HEK293 (cell line): ENCODE measurements at regions not wholly inside any gene's neighbourhood (a gene's known extent, or its start where the extent isn't known, plus 50 kb on each side); places are given as distances from the start of the nearest gene placed in this dataset.
A peak's percentile ranks its signal among the peaks of the same experiment; 100 is the strongest.
"Not testable (repeated sequence)": the region's sequence is repeated elsewhere in the genome, so short reads cannot be mapped to it uniquely, and the experiment has no call there.

Experiments used
- CTCF ChIA-PET: fragments of 350-600 bp; formaldehyde crosslinking; extraction: SDS; loops from one replicate; lab custom pipeline; 2021; ENCODE audit warnings: antibody characterized with exemption; lab: Yijun Ruan, JAX
- POLR2A ChIA-PET: fragments of 300-600 bp; formaldehyde crosslinking; extraction: SDS; loops from one replicate; lab custom pipeline; 2020; ENCODE audit warnings: antibody characterized with exemption, inconsistent platforms; lab: Yijun Ruan, JAX
- H3K27ac ChIP-seq: fragments of 200-500 bp; sonication (Bioruptor generic); 2 replicates; pipeline ENCODE4 v1.5.1; 2014; ENCODE audit warnings: low read depth, low read length, control low read depth, inconsistent platforms; ENCODE audit errors: extremely low read depth
- H3K36me3 ChIP-seq, 2 experiments: fragments of 200-500 bp in 1 of 2; sonication (Bioruptor generic) in 1 of 2; 1 replicate in 1 of 2; 2 replicates in 1 of 2; pipeline ENCODE4 v1.5.1; 2014 to 2017; ENCODE audit warnings: inconsistent platforms in 2 of 2, low read length in 2 of 2; ENCODE audit not compliant: control insufficient read depth in 2 of 2, insufficient read depth in 1 of 2
- H3K4me1 ChIP-seq: fragments of 200-500 bp; sonication (Bioruptor generic); 2 replicates; pipeline ENCODE4 v1.5.1; 2014; ENCODE audit warnings: mild to moderate bottlenecking, low read length, inconsistent platforms; ENCODE audit not compliant: control insufficient read depth, insufficient read depth
- H3K4me3 ChIP-seq: 2 replicates; pipeline ENCODE4 v1.5.1; 2011; ENCODE audit warnings: low read depth, mild to moderate bottlenecking, control low read depth, low read length, moderate library complexity
- H3K9me3 ChIP-seq: fragments of 200-500 bp; sonication (Bioruptor generic); 2 replicates; pipeline ENCODE4 v1.5.1; 2014; ENCODE audit warnings: low read depth, low read length, inconsistent platforms; ENCODE audit not compliant: control insufficient read depth, insufficient read depth
- FEZF1 ChIP-seq: fragments of 450-650 bp; formaldehyde crosslinking; IDR thresholded peaks from 2 replicates; pipeline ENCODE4 v1.5.1; 2016; ENCODE audit warnings: missing biosample characterization, missing genetic modification characterization
- HOXC10 ChIP-seq: sonication (generic); formaldehyde crosslinking; IDR thresholded peaks from 2 replicates; pipeline ENCODE4 v1.8.1; 2023; ENCODE audit warnings: mild to moderate bottlenecking, missing genetic modification reagents
- HOXD13 ChIP-seq: sonication (generic); formaldehyde crosslinking; IDR thresholded peaks from 2 replicates; pipeline ENCODE4 v1.8.0; 2022; ENCODE audit warnings: missing genetic modification reagents, borderline replicate concordance
- KLF1 ChIP-seq: fragments of 450-650 bp; formaldehyde crosslinking; IDR thresholded peaks from 2 replicates; pipeline ENCODE4 v1.5.1; 2016; ENCODE audit warnings: missing biosample characterization, missing genetic modification characterization
- KLF10 ChIP-seq: fragments of 450-650 bp; IDR thresholded peaks from 2 replicates; pipeline ENCODE4 v1.5.1; 2018; ENCODE audit warnings: missing biosample characterization, mild to moderate bottlenecking, missing genetic modification characterization
- KLF7 ChIP-seq: fragments of 450-650 bp; formaldehyde crosslinking; IDR thresholded peaks from 2 replicates; pipeline ENCODE4 v1.5.1; 2016; ENCODE audit warnings: missing biosample characterization, missing genetic modification characterization, borderline replicate concordance
- SP3 ChIP-seq: fragments of 450-650 bp; formaldehyde crosslinking; IDR thresholded peaks from 2 replicates; pipeline ENCODE4 v1.5.1; 2016; ENCODE audit warnings: missing biosample characterization, missing genetic modification characterization
- ZBTB20 ChIP-seq: fragments of 450-650 bp; formaldehyde crosslinking; IDR thresholded peaks from 2 replicates; pipeline ENCODE4 v1.5.1; 2016; ENCODE audit warnings: missing biosample characterization, missing genetic modification characterization
- ZBTB48 ChIP-seq: fragments of 450-650 bp; formaldehyde crosslinking; IDR thresholded peaks from 2 replicates; pipeline ENCODE4 v1.5.1; 2016; ENCODE audit warnings: missing biosample characterization, missing genetic modification characterization
- ZFP37 ChIP-seq: fragments of 450-650 bp; formaldehyde crosslinking; IDR thresholded peaks from 2 replicates; pipeline ENCODE4 v1.5.1; 2016; ENCODE audit warnings: missing biosample characterization, missing genetic modification characterization
- ZNF146 ChIP-seq: fragments of 450-650 bp; formaldehyde crosslinking; IDR thresholded peaks from 2 replicates; pipeline ENCODE4 v1.5.1; 2016; ENCODE audit warnings: missing biosample characterization, missing genetic modification characterization
- ZNF23 ChIP-seq: fragments of 450-650 bp; formaldehyde crosslinking; IDR thresholded peaks from 2 replicates; pipeline ENCODE4 v1.5.1; 2016; ENCODE audit warnings: missing biosample characterization, missing genetic modification characterization, borderline replicate concordance
- ZNF391 ChIP-seq: fragments of 450-650 bp; formaldehyde crosslinking; IDR thresholded peaks from 2 replicates; pipeline ENCODE4 v1.5.1; 2016; ENCODE audit warnings: low read depth, missing biosample characterization, missing genetic modification characterization, borderline replicate concordance
- ZNF521 ChIP-seq: fragments of 450-650 bp; formaldehyde crosslinking; IDR thresholded peaks from 2 replicates; pipeline ENCODE4 v1.5.1; 2017; ENCODE audit warnings: missing biosample characterization, mild to moderate bottlenecking, missing genetic modification characterization
- ZNF596 ChIP-seq: fragments of 450-650 bp; IDR thresholded peaks from 2 replicates; pipeline ENCODE4 v1.5.0; 2018; ENCODE audit warnings: missing biosample characterization, mild to moderate bottlenecking, missing genetic modification characterization, moderate library complexity
- ZNF658 ChIP-seq: fragments of 450-650 bp; formaldehyde crosslinking; IDR thresholded peaks from 2 replicates; pipeline ENCODE4; 2016; ENCODE audit warnings: missing biosample characterization, missing genetic modification characterization
- ZNF707 ChIP-seq: fragments of 450-650 bp; formaldehyde crosslinking; IDR thresholded peaks from 2 replicates; pipeline ENCODE4 v1.5.1; 2016; ENCODE audit warnings: missing biosample characterization, missing genetic modification characterization
- ZNF768 ChIP-seq: fragments of 450-650 bp; formaldehyde crosslinking; IDR thresholded peaks from 2 replicates; pipeline ENCODE4 v1.5.1; 2018; ENCODE audit warnings: missing biosample characterization, mild to moderate bottlenecking, missing genetic modification characterization
- ZNF843 ChIP-seq: fragments of 450-650 bp; formaldehyde crosslinking; IDR thresholded peaks from 2 replicates; pipeline ENCODE4 v1.5.1; 2016; ENCODE audit warnings: missing biosample characterization, missing genetic modification characterization
- TF ChIP-seq, protein P1 (sequence below): fragments of 450-650 bp; formaldehyde crosslinking; IDR thresholded peaks from 2 replicates; pipeline ENCODE4 v1.5.1; 2016; ENCODE audit warnings: missing biosample characterization, missing genetic modification characterization
- TF ChIP-seq, protein P2 (sequence below): fragments of 450-650 bp; formaldehyde crosslinking; IDR thresholded peaks from 2 replicates; pipeline ENCODE4 v1.5.1; 2016; ENCODE audit warnings: missing biosample characterization, missing genetic modification characterization
- TF ChIP-seq, protein P3 (sequence below): fragments of 450-650 bp; formaldehyde crosslinking; IDR thresholded peaks from 2 replicates; pipeline ENCODE4 v1.5.1; 2017; ENCODE audit warnings: missing biosample characterization, missing genetic modification characterization
- TF ChIP-seq, protein P4 (sequence below): fragments of 450-650 bp; formaldehyde crosslinking; IDR thresholded peaks from 2 replicates; pipeline ENCODE4 v1.5.1; 2017; ENCODE audit warnings: missing biosample characterization, missing genetic modification characterization
- TF ChIP-seq, protein P5 (sequence below): fragments of 450-650 bp; formaldehyde crosslinking; IDR thresholded peaks from 2 replicates; pipeline ENCODE4 v1.5.1; 2017; ENCODE audit warnings: missing biosample characterization, mild to moderate bottlenecking, missing genetic modification characterization, moderate library complexity
- TF ChIP-seq, protein P6 (sequence below): fragments of 450-650 bp; formaldehyde crosslinking; IDR thresholded peaks from 2 replicates; pipeline ENCODE4 v1.5.1; 2016; ENCODE audit warnings: missing biosample characterization, missing genetic modification characterization

DNA sequence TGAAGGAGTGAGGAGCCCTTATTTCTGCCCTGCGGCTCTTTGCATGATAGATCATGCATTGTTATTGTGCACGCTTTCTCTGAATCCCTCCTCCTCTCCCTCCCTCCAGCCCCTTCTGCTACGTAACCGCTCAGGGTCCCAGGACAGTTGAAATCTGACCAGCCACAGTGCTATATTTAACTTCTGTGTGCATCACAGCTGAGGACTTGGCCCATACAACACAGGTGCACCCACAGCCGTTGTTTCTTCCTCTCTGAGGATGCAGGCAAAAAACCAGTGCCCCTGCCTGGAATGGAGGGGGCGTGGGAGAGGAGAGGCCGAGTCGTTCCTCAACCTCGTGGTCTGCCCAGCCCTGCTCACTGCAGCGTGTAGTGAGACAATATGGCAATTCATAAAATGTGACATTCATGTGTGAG is 335.6 kb upstream of the CLINT1 start (continued):
- TF ChIP-seq, protein P1, sequence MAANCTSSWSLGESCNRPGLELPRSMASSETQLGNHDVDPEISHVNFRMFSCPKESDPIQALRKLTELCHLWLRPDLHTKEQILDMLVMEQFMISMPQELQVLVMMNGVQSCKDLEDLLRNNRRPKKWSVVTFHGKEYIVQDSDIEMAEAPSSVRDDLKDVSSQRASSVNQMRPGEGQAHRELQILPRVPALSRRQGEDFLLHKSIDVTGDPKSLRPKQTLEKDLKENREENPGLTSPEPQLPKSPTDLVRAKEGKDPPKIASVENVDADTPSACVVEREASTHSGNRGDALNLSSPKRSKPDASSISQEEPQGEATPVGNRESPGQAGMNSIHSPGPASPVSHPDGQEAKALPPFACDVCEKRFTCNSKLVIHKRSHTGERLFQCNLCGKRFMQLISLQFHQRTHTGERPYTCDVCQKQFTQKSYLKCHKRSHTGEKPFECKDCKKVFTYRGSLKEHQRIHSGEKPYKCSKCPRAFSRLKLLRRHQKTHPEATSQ (tag by site-specific recombination): no peak
- TF ChIP-seq SP3 (tag by site-specific recombination) (no peak), ZBTB48 (tag by site-specific recombination) (no peak), ZBTB20 (no peak), ZNF391 (tag by site-specific recombination) (no peak), ZNF768 (tag by site-specific recombination) (no peak)

DNA sequence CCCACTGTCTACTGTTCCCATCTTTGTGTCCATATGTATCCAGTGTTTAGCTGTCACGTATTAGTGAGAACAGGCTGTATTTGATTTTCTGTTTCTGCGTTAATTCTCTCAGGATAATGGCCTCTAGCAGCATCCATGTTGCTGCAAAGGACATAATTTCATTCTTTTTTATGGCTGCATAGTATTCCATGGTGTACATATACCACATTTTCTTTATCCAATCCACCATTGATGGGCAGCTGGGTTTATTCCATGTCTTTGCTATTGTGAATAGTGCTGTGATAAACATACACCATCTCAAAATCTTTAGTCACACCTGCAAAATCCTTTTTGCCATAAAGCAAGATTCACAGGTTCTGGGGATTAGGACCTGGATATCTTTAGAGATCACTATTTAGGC is 334.4 kb upstream of the CLINT1 start:
- H3K36me3 ChIP-seq, H3K4me3 ChIP-seq, POLR2A ChIA-PET, H3K9me3 ChIP-seq, H3K27ac ChIP-seq, H3K4me1 ChIP-seq: not testable (repeated sequence)
- CTCF ChIA-PET: interaction anchor here (0.6 kb wide), 1 partner anchor 127 kb away, joined by 3 read pairs; no protein-coding TSS in a partner anchor
- peak; percentile 87 for TF ChIP-seq ZNF146 (tag by site-specific recombination)
- TF ChIP-seq, protein P2, sequence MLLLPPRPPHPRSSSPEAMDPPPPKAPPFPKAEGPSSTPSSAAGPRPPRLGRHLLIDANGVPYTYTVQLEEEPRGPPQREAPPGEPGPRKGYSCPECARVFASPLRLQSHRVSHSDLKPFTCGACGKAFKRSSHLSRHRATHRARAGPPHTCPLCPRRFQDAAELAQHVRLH: 0 out of 2 replicates have a peak, but pooled peaks have one; percentile 50

DNA sequence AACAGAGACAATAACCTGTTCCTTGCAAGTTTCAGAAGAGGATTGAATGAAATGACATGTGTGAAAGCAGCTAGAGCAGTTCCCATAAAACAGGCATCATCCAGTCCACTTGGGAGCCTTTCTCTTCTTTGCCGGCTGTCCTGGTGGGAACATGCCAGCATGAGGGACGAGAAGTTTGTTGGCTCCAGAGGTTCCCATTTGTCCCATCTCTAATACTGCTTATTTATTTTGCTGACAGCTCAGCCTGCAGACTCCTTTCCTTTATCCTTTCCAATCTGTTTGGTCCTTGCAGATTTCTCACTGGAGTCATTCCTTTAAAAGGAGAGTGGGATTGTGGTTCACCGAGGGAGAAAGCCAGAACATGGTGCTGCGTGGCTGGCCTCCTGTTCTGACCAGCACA is 321.5 kb upstream of the CLINT1 start:
- H3K27ac ChIP-seq: no peak overlapping the region
- ChIA-PET POLR2A (no interaction called here), CTCF (interaction anchor here (0.7 kb wide), 1 partner anchor 105 kb away, joined by 3 read pairs; no protein-coding TSS in a partner anchor)
- peaks cover 13% of the 10 kb centered on the region for H3K4me1 ChIP-seq
- H3K4me3 ChIP-seq: no peak overlapping the region
- H3K9me3 ChIP-seq: no peaks in the 10 kb centered on the region
- TF ChIP-seq KLF10 (tag by site-specific recombination) (no peak), HOXD13 (CRISPR knock-in tag) (no peak), KLF1 (tag by site-specific recombination) (no peak), ZNF23 (tag by site-specific recombination) (no peak), ZFP37 (tag by site-specific recombination) (no peak), ZNF521 (no peak), ZNF658 (tag by site-specific recombination) (no peak), KLF7 (tag by site-specific recombination) (no peak), ZNF707 (tag by site-specific recombination) (no peak), ZNF596 (tag by site-specific recombination) (no peak), ZNF843 (tag by site-specific recombination) (no peak), FEZF1 (no peak), HOXC10 (CRISPR knock-in tag) (no peak)
- TF ChIP-seq, protein P3, sequence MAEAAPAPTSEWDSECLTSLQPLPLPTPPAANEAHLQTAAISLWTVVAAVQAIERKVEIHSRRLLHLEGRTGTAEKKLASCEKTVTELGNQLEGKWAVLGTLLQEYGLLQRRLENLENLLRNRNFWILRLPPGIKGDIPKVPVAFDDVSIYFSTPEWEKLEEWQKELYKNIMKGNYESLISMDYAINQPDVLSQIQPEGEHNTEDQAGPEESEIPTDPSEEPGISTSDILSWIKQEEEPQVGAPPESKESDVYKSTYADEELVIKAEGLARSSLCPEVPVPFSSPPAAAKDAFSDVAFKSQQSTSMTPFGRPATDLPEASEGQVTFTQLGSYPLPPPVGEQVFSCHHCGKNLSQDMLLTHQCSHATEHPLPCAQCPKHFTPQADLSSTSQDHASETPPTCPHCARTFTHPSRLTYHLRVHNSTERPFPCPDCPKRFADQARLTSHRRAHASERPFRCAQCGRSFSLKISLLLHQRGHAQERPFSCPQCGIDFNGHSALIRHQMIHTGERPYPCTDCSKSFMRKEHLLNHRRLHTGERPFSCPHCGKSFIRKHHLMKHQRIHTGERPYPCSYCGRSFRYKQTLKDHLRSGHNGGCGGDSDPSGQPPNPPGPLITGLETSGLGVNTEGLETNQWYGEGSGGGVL (tag by site-specific recombination): no peak
- TF ChIP-seq, protein P4, sequence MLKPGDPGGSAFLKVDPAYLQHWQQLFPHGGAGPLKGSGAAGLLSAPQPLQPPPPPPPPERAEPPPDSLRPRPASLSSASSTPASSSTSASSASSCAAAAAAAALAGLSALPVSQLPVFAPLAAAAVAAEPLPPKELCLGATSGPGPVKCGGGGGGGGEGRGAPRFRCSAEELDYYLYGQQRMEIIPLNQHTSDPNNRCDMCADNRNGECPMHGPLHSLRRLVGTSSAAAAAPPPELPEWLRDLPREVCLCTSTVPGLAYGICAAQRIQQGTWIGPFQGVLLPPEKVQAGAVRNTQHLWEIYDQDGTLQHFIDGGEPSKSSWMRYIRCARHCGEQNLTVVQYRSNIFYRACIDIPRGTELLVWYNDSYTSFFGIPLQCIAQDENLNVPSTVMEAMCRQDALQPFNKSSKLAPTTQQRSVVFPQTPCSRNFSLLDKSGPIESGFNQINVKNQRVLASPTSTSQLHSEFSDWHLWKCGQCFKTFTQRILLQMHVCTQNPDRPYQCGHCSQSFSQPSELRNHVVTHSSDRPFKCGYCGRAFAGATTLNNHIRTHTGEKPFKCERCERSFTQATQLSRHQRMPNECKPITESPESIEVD (tag by site-specific recombination): no peak
- TF ChIP-seq, protein P5, sequence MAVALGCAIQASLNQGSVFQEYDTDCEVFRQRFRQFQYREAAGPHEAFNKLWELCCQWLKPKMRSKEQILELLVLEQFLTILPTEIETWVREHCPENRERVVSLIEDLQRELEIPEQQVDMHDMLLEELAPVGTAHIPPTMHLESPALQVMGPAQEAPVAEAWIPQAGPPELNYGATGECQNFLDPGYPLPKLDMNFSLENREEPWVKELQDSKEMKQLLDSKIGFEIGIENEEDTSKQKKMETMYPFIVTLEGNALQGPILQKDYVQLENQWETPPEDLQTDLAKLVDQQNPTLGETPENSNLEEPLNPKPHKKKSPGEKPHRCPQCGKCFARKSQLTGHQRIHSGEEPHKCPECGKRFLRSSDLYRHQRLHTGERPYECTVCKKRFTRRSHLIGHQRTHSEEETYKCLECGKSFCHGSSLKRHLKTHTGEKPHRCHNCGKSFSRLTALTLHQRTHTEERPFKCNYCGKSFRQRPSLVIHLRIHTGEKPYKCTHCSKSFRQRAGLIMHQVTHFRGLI (tag by site-specific recombination): no peak
- TF ChIP-seq, protein P6, sequence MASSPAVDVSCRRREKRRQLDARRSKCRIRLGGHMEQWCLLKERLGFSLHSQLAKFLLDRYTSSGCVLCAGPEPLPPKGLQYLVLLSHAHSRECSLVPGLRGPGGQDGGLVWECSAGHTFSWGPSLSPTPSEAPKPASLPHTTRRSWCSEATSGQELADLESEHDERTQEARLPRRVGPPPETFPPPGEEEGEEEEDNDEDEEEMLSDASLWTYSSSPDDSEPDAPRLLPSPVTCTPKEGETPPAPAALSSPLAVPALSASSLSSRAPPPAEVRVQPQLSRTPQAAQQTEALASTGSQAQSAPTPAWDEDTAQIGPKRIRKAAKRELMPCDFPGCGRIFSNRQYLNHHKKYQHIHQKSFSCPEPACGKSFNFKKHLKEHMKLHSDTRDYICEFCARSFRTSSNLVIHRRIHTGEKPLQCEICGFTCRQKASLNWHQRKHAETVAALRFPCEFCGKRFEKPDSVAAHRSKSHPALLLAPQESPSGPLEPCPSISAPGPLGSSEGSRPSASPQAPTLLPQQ (tag by site-specific recombination): no peak
- H3K36me3 ChIP-seq: no peaks in the 10 kb centered on the region
